ENCODE measurements at regions not wholly inside any gene's neighbourhood (a gene's known extent, or its start where the extent isn't known, plus 50 kb on each side); places are given as distances from the start of the nearest gene placed in this dataset.

DNA sequence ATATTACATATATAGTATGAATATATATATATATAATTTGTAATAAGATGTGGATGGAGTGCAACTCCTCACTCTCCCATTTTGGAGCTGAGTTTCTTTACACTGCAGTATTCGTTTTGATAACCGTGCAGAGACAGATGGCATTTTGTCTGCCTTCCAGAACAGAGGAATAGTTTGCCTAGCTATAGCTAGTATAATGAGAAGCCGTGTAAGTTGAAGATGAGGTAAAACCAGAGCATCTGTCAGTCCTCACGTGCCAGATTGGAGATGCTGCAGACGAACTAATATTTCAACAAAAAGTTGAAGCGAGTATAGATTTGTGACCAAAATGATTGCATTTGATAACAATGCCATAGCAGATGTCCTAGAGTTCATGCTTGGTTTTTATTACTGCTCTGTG, 180.6 kb downstream of the FMR1NB start:
- dilution Hi-C loops (cut with MboI; ENCODE audit: extremely low pct_ligation_motif_present, low sequenced_read_pairs) (no loop called here), intact Hi-C loops (cut with micrococcal nuclease) (no loop called here)
- CTCF ChIA-PET: no interaction called here
- H3K9me3 ChIP-seq (replicated peaks; ENCODE audit: control insufficient read depth, insufficient read depth, low read length): no peaks in the 10 kb centered on the region
- H3K9me1 ChIP-seq (replicated peaks; ENCODE audit: control insufficient read depth, extremely low read depth, insufficient read depth, low read length): no peaks in the 10 kb centered on the region
- FAIRE-seq (no peak), DNase-seq (ENCODE audit: low read depth, low spot score) (no peak)
- no TSS peak for BruUV-seq (replicated peaks)
- H4K20me1 ChIP-seq (replicated peaks; ENCODE audit: control insufficient read depth, extremely low read depth, insufficient read depth, low read length): no peaks in the 10 kb centered on the region
- no peak overlapping the region for H3K9ac ChIP-seq (replicated peaks; ENCODE audit: extremely low read depth, insufficient read depth, low read length)
- POLR2A ChIA-PET: no interaction called here
- H3K36me3 ChIP-seq (ENCODE audit: control insufficient read depth in 2 of 2, extremely low read depth in 1 of 2, insufficient read depth in 2 of 2, low read length in 2 of 2): no peaks in the 10 kb centered on the region
- no peaks in the 10 kb centered on the region for H3K4me1 ChIP-seq (ENCODE audit: control insufficient read depth, extremely low read depth, insufficient read depth, low read length)
- no peak for TF ChIP-seq MAX (IDR thresholded peaks at IDR 0.05; ENCODE audit: insufficient read depth, insufficient read length)
- TF ChIP-seq POLR2A (IDR thresholded peaks at IDR 0.05; ENCODE audit: low read depth, low read length): no peak
- TF ChIP-seq EZH2 (IDR thresholded peaks at IDR 0.05; ENCODE audit: borderline replicate concordance, low read depth, low read length, severe bottlenecking): no peak
- TF ChIP-seq POLR2AphosphoS5 (IDR thresholded peaks at IDR 0.05; ENCODE audit: insufficient read depth, low read depth, low read length): no peak
- no peak for TF ChIP-seq GATA2 (IDR thresholded peaks at IDR 0.05; ENCODE audit: insufficient read depth, insufficient read length, low read depth, low read length)
- TF ChIP-seq JUN (IDR thresholded peaks at IDR 0.05; ENCODE audit: borderline replicate concordance, insufficient read depth, insufficient read length, low read depth): no peak
- TF ChIP-seq, protein P1, sequence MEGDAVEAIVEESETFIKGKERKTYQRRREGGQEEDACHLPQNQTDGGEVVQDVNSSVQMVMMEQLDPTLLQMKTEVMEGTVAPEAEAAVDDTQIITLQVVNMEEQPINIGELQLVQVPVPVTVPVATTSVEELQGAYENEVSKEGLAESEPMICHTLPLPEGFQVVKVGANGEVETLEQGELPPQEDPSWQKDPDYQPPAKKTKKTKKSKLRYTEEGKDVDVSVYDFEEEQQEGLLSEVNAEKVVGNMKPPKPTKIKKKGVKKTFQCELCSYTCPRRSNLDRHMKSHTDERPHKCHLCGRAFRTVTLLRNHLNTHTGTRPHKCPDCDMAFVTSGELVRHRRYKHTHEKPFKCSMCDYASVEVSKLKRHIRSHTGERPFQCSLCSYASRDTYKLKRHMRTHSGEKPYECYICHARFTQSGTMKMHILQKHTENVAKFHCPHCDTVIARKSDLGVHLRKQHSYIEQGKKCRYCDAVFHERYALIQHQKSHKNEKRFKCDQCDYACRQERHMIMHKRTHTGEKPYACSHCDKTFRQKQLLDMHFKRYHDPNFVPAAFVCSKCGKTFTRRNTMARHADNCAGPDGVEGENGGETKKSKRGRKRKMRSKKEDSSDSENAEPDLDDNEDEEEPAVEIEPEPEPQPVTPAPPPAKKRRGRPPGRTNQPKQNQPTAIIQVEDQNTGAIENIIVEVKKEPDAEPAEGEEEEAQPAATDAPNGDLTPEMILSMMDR (IDR thresholded peaks at IDR 0.05; ENCODE audit: extremely low read depth in 1 of 2, insufficient read depth in 1 of 2, low read depth in 1 of 2, low read length in 2 of 2): no peak
- no peak for TF ChIP-seq MYC (IDR thresholded peaks at IDR 0.05; ENCODE audit: low read depth, low read length)
- no peak for TF ChIP-seq FOS (IDR thresholded peaks at IDR 0.05; ENCODE audit: borderline replicate concordance, insufficient read depth, low read length)
- H2AFZ ChIP-seq (ENCODE audit: low read depth, low read length): no peak overlapping the region
- no peaks in the 10 kb centered on the region for H3K27me3 ChIP-seq (ENCODE audit: control insufficient read depth in 2 of 2, insufficient read depth in 2 of 2, low read length in 2 of 2)
- no peak overlapping the region for H3K4me2 ChIP-seq (ENCODE audit: insufficient read depth, low read length)
- no peaks in the 10 kb centered on the region for H3K79me2 ChIP-seq (ENCODE audit: control insufficient read depth, insufficient read depth, low read length)
- H3K4me3 ChIP-seq (replicated peaks in 1 of 3; ENCODE audit: insufficient read depth in 1 of 3, low read depth in 1 of 3, low read length in 3 of 3): no peak overlapping the region
- no peak overlapping the region for H3K27ac ChIP-seq (ENCODE audit: insufficient read depth, low read depth, low read length)

Measured in endothelial cell of umbilical vein (primary cell).